ENCODE measurements at regions not wholly inside any gene's neighbourhood (a gene's known extent, or its start where the extent isn't known, plus 50 kb on each side); places are given as distances from the start of the nearest gene placed in this dataset.

GRCh38 chr20:59456342-59457279 lies 147.7 kb upstream of the PHACTR3 start:
- DNase-seq (ENCODE audit: low spot score in 2 of 2) (no peak), FAIRE-seq (no peak)

DNA sequence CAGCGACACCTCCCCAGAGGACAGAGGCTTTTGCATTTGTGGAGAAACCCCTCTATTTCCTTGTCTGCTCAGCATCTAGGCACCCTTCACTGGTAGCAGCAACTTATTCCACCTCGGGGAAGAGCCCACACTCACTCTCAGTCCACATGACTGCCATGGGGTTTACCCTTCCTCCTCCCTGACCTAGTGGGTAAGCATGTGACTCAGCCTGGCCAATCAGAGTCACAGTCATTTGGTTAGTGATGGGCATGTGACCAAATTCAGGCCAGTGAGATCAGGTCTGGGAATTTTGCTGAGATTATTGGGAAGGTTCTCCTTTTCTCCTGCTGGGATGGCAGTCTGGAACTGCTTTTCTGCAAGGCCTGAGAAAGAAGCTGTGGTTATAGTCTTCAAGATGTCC lies 145.7 kb upstream of the PHACTR3 start:
- no peak for DNase-seq (ENCODE audit: low spot score in 2 of 2)
- no peak for FAIRE-seq

GRCh38 chr20:59459586-59459985 lies 144.8 kb upstream of the PHACTR3 start:
- FAIRE-seq = no peak
- DNase-seq (ENCODE audit: low spot score in 2 of 2) = no peak

DNA sequence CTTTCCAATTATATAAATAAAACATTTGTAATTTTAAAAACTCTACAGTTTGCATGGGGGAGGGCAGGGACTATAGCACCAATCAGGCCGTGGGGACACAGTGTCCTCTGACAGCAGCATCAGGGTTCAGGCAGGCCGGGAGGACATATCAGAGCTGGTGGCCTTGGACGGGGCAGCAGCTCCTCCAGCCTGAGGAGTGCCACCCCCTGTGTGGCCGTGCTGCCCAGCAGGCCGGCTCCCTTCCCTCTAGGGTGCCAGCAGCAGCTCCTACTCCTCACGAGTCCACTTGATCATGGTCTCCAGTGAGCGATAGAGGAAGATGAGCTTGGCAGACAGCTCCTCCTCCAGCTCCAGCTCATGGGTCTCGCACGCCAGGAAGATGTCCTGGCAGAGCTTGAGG lies 144.0 kb upstream of the PHACTR3 start:
- no peak for FAIRE-seq

DNA sequence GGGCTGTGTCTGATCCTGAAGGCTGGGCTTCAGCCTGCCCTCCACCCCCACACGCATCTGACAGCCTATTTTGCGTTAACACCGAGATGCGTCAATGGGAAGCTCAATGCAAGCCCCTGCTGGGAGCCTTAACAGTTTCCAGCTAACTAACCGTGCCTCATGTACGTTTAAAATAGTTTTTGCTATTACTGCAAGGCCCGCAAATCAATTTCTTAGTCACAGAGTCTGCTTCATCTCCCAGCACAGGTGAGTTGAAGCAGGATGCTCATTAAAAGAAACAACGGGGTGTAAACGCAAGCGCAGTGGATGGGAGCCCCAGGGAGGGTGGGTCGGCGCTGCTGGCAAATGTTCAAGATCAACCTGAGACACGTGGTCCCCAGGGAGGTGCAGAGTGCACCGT lies 142.8 kb upstream of the PHACTR3 start:
- DNase-seq (ENCODE audit: low spot score in 2 of 2) = no peak
- no peak for FAIRE-seq

More for the DNA sequence above, 144.0 kb upstream of the PHACTR3 start:
- DNase-seq (ENCODE audit: low spot score in 2 of 2) = no peak

DNA sequence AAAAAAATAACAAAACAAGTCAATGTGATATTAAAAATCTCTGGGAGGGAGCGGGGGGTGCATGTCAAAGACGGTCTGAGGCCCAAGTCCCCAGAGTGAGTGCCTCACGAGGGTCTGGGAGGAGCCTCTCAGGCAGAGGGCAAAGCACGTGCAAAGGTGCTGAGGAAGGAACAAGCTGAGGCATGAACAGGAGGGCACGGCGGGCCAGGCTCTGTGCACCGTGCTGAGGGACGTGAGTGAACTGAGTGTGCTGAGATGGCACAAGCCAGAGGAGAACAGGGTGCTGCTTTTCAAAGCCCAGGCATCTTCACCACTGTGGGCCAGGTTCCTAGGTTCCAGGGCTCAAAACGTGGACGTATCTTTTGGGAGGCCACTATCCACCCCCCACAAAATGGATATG lies 142.1 kb upstream of the PHACTR3 start:
- FAIRE-seq = no peak
- no peak for DNase-seq (ENCODE audit: low spot score in 2 of 2)

DNA sequence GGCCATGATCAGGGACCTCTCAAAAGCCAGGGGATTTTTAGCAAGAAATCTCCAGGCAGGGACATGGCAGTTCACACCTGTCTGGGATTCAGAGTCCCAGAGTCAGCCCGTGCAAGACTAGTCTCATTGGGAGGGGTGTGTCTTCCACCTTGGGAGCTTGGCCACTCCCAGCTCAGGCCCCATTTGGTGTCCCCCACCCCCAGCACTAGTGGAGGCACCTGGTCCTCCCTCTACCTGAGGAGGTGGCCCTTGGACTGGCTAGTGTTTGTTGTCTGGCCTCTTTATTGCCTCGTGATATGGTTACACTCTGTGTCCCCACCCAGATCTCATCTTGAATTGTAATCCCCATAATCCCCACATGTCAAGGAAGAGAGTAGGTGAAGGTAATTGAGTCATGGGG lies 140.8 kb upstream of the PHACTR3 start:
- FAIRE-seq (no peak), DNase-seq (ENCODE audit: low spot score in 2 of 2) (no peak)

GRCh38 chr20:59466107-59466815 lies 138.1 kb upstream of the PHACTR3 start:
- FAIRE-seq = no peak

DNA sequence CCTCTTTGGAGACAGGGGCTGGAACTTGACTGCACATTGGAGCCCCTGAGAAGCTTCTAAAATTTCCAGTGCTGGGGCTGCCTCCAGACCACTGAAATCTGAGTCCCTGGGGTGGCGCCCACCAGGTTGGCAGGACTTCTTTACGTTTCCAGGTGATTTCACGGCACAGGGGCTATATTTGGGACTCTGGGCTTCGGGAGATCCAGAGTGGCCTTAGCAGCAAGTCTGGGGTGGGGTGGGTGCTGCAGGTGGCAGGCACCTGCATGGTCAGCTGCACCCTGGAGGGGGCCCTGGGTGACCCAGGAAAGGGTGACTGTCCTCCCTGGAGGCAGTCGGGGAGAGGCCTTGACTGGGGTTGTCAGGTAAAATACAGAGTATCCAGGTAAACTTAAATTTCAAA lies 135.5 kb upstream of the PHACTR3 start:
- FAIRE-seq = no peak

More at GRCh38 chr20:59466107-59466815, 138.1 kb upstream of the PHACTR3 start:
- DNase-seq (ENCODE audit: low spot score in 2 of 2) = no peak

GRCh38 chr20:59469267-59470252 lies 134.8 kb upstream of the PHACTR3 start:
- FAIRE-seq (no peak), DNase-seq (ENCODE audit: low spot score in 2 of 2) (no peak)

More for the DNA sequence above, 135.5 kb upstream of the PHACTR3 start:
- DNase-seq (ENCODE audit: low spot score in 2 of 2) = no peak

GRCh38 chr20:59470521-59470920 lies 133.8 kb upstream of the PHACTR3 start:
- FAIRE-seq = no peak
- DNase-seq (ENCODE audit: low spot score in 2 of 2) = no peak

GRCh38 chr20:59471653-59472421 lies 132.5 kb upstream of the PHACTR3 start:
- FAIRE-seq (no peak), DNase-seq (ENCODE audit: low spot score in 2 of 2) (no peak)

DNA sequence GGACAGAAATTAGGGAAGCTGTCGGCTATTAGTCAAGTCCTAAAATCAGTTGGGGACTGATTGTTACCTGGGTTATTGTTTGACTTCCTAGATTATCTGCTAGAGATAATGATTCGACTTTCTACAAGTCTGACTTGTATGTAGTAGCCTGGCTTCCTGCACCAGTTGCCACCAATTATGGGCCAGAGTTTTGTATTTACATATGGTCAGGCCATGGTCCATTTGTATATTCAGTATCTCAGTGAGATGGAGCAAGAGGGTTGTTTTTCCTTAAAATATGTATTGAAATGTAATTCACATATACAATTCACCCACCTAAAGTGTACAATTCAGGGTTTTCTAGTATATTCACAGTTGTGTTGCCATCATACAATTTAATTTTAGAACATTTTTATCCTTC lies 130.6 kb upstream of the PHACTR3 start:
- DNase-seq (ENCODE audit: low spot score in 2 of 2) (no peak), FAIRE-seq (no peak)

DNA sequence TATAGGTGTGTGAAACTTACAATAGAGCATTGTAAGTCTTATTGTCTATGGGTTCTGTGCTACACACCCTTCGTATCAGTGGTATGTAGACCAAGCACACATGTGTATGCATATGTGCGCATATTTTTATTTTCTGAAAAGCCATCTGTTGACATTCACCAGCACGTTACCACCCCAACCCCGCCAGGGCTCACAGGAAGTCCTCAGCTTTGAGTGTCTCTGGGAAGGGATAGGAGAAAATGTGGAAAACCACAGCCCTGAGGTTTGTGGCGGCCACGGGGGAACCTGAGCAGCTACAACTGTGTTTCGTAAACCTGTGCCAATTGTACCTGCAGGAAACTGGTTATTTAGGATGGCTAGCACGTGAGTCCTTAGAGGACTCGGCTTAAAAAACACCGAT lies 123.3 kb upstream of the PHACTR3 start:
- DNase-seq (ENCODE audit: low spot score in 2 of 2) = no peak
- FAIRE-seq = no peak

DNA sequence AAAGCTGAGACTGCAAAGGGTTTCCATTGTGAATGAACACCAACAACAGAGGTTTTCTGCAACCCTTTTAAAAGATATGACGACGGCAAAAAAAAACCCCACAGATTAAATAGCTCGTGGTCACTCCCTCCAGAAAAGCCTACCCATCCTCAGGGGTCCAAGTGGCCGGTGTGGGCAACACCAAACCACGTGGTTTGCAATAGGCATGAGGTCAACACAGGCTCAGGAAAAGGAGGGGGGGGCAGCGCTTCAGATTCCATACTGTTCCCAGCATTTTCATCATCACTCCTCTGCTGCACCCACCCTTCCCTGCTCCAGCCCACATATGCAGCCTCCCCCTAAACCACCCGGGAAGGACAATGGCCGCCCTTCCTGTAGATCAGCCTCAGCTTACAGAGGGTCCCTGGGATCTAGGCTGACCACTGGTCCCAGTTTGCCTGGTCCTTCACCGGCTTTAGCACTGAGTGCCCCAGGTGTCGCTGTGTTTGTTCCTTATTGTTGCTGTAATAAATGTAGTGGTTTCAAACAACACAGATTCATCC lies 122.8 kb upstream of the PHACTR3 start:
- FAIRE-seq = no peak
- DNase-seq (ENCODE audit: low spot score in 2 of 2) = no peak

GRCh38 chr20:59482351-59483187 lies 121.8 kb upstream of the PHACTR3 start:
- DNase-seq (ENCODE audit: low spot score in 2 of 2) = no peak
- FAIRE-seq = no peak

DNA sequence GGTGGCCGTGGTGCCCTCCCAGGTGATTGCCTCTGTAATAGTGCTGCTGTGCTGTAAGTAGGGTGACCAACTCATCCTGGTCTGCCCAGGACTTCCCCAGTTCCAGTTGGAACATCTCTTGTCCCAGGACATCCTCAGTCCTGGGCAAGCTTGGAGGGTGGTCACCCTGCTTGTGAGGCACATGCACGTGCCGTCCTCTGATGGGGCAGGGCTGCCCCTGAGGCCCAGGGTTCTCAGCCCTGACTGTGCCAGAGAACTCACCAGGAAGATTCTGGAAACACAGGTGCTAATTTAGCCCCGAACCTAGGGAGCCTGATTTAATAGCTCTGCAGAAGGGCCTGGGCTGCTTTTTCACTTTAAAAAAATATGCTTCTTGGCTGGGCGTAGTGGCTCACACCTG lies 120.9 kb upstream of the PHACTR3 start:
- FAIRE-seq (no peak), DNase-seq (ENCODE audit: low spot score in 2 of 2) (no peak)

- no peak for FAIRE-seq
- DNase-seq (ENCODE audit: low spot score in 2 of 2) = no peak
Measured at GRCh38 chr20:59484228-59484627, 120.1 kb upstream of the PHACTR3 start.
